Cerebellar cortex (tissue), 1 donor: ENCODE measurements at regions not wholly inside any gene's neighbourhood (a gene's known extent, or its start where the extent isn't known, plus 50 kb on each side); places are given as distances from the start of the nearest gene placed in this dataset.

ENCODE experiments used
- DNase-seq: peaks from one replicate; pipeline ENCODE4 v3.0.0-alpha.2; 2015; ENCODE audit warnings: low spot score

DNA sequence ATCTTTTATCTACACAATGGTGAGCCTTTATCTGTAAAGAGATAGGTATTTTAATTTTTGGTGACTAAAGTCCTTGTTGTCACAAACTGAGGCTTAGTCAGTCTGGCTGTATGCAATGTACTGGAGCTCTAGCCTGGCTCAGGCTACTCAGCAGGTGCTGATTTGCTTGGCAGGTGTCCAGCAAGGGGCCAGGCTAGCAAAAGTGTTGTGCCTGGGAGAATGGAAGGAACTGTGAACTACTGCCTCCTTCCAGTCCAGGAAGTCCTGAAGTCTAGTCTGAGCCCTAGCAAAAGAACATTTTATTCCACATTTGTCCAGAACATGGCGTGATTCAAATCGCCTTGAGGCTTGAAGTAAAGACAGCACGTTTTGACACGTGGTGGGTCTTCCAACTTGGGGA is 260.5 kb downstream of the CCDC85A start:
- no peak for DNase-seq

DNA sequence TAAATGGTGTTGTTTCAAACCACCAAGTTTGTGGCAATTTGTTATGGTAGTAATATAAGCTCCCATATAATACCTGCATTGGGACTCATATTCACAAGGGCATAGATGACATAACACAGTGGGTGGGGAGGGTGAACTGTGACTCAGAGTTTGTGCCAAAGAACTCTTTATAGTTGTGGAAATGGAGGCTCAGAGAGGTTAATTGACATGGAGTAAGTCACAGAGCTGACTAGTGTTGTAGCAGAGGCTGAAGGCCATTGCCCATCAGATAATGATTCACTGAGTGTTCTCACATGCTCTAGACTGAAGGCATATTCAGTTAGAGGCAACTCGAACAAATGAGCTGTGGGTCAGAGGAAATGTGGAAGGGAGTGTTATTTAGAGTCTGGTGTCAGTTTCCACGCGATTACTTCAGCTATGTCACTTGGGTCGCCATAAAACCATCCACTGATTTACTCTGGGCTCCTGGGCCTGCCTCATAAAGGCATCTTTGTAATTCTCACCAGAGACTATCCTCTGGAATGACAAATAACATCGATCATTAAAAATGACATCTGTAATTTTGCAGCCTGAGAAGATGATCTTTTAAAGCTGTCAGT is 264.7 kb downstream of the CCDC85A start:
- DNase-seq, result no peak

GRCh38 chr2:56449002-56449431 is 265.2 kb downstream of the CCDC85A start:
- no peak for DNase-seq

- no peak for DNase-seq
Observed at GRCh38 chr2:56449449-56449860, 265.7 kb downstream of the CCDC85A start.

- DNase-seq, result no peak
Observed at GRCh38 chr2:56450047-56450446, 266.3 kb downstream of the CCDC85A start.

DNA sequence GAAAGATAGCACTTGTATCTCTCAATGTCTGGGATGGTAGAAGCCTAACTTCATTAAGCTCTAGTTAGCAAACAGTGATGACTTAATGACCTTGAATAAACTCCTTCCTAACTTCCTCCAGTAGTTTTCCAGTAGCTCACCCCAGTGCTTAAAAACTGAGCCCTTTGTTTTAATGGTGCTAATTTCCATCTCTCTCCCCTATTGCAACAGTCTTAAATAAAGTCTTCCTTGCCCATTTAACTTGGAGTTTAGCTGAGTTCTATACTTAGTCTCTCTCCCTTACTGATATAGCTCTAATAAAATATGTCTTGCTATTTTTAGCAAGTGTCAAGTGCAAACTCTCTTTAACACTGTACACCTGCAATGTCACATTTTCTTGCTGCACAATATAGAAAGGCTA is 267.0 kb downstream of the CCDC85A start:
- DNase-seq, result no peak

DNA sequence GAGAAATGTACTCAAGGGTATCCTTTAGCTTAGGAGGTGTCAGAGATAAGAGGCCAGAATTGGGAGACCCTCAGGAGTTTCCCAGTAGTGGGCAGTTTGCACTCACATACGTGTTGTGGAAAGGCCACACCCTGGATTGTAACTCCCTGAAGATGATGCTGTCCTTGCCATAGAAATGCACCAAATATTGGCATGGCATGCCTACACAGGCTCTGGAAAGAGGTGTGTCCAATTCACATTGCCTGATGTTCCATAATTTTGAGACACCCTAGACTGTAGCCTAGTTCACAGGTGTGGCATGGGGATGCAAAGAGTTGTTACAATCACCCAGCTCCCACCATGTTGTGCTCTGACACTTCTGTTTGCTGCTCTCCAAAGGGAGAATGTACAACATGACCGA is 271.9 kb downstream of the CCDC85A start:
- no peak for DNase-seq

DNA sequence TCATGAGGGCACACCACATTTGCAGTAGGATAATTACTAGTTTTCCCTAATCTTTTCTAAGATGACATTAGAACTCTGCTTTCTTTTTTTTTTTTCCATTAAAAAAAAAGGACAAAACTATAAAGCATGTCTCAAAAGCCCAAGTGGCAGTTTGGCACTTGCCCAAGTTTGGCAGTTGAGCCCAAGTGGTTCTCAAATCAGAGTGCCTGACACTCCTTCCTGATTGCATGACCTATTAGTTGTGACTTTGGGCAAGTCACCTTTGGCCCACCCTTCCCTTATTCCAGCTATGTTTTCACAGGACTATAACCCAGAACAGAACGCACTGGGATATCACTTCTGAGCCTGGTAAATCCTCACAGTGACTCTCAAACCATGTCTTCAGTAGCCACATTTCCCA is 273.0 kb downstream of the CCDC85A start:
- no peak for DNase-seq

- no peak for DNase-seq
Observed at GRCh38 chr2:56460508-56460907, 276.7 kb downstream of the CCDC85A start.

GRCh38 chr2:56464066-56464465 is 280.3 kb downstream of the CCDC85A start:
- no peak for DNase-seq

DNA sequence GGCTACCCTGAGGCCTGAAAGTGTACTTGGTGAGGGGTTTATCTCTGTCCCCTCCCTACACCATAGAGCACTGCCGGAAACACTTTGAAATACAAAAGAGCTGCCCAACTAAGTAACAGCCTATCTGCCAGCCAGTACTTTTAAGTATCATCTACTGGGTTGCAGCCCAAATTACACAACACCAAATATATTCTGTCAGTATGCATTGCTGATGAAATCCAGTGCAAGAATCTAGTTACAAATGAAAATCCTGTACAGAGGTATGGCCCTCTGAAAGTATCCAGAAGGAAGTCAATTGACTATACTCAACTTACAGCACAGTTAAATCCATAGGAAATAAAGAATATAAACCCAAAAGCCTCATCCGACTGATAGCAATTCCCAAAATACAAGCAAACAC is 280.8 kb downstream of the CCDC85A start:
- DNase-seq, result no peak

GRCh38 chr2:56465491-56465890 is 281.7 kb downstream of the CCDC85A start:
- DNase-seq, result no peak

DNA sequence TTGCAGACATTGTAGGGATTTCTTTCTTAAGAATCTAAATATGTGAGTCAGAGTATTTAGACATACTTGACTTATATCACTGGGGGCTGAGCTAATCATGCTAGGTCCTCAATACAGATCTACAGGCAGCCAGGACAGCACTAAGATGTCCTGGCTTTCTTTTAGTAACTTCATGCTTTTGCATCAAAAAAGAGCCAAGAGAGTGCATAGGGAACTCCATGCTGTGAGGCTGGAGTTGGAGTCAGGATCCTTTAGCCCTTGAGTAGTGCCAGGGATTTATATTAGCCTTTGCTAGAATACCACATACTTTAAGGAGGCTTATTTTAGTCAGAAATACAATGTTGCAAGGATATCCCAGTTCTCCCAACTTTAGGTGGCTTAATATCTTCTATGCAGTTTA is 289.7 kb downstream of the CCDC85A start:
- no peak for DNase-seq

DNA sequence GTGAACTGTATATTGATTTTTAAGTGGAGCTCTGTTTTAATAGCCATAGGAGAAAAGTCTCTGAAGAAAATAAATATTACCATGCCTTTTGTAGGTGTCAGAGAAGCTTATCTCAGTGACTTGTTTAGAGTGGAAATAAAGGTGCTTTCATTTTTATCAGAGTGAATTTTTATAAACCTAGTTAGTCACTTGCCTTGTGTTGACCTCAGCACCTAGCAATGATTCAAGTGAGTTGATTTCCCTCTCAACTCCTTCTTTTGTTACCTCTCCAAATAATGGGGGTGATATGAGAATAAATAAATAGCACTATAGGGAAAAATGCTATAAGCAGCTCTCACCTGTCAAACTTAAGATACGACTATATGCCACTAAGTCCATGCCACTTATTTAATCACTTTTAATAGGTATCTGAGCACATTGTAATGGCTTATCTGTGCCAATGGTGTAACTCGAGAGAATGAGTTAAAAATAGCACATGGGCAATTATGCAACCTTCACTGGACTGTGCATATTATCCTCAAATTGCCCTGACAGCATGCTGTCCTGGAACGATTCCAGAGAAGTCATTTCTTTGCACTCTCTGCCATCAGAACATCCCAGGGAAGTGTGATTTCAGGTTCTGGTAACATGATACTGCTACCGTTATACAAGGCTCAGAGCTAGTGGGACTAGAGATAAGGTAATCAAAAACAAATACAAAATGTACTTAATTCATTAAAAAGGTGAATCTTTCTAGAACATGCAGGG is 290.8 kb downstream of the CCDC85A start:
- peak; percentile 74 for DNase-seq

- DNase-seq, result peak; percentile 33
Observed at GRCh38 chr2:56475191-56475590, 291.4 kb downstream of the CCDC85A start.

GRCh38 chr2:56476509-56477071 is 292.8 kb downstream of the CCDC85A start:
- no peak for DNase-seq

- no peak for DNase-seq
Observed at GRCh38 chr2:56478027-56478426, 294.2 kb downstream of the CCDC85A start.

- DNase-seq, result no peak
Observed at GRCh38 chr2:56483081-56483480, 299.3 kb downstream of the CCDC85A start.

- no peak for DNase-seq
Observed at GRCh38 chr2:56484906-56485305, 301.1 kb downstream of the CCDC85A start.

- no peak for DNase-seq
Observed at GRCh38 chr2:56500317-56500716, 316.5 kb downstream of the CCDC85A start.

DNA sequence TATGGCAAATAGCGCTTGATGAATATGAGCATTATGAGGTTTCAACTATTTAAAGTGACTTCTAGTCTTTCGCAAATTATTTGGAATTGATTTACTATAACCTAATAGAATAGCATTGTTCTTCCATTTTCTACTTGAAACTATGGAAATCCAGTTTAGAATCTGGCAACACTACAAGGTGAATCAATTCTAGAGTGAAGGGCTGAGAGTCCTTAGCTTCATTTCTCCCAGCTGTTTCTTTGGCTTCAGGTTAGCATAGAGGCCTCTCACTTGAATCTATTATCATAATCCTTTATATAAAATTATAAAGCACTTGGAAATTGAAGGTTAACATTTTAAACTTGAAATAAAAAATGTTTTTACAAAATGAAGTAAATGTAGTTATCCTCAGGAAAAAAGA is 318.8 kb downstream of the CCDC85A start:
- DNase-seq, result no peak

- no peak for DNase-seq
Observed at GRCh38 chr2:56505885-56506284, 322.1 kb downstream of the CCDC85A start.

DNA sequence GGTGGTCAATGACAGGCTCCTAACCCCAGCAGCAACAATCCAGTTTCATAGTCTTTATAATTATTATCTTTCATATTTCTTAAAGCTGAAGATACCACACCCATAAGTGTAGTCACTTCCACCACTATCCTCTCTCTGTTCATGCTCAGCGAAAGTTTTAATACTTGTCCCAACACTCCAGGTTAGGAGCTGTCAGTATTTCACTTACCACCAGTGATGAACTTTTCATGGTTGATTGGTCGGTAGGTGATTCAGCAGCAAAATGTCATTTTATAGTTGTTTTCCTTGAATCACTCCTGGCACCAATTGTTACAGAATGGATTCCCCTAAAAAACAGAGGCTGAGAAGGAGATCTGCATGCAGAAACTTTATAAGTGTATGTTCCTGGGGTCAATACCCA is 324.9 kb downstream of the CCDC85A start:
- no peak for DNase-seq

- no peak for DNase-seq
Observed at GRCh38 chr2:56510610-56511009, 326.8 kb downstream of the CCDC85A start.
